K562 (cell line): ENCODE measurements at regions not wholly inside any gene's neighbourhood (a gene's known extent, or its start where the extent isn't known, plus 50 kb on each side); places are given as distances from the start of the nearest gene placed in this dataset.
A peak's percentile ranks its signal among the peaks of the same experiment; 100 is the strongest.

Experiments
- ATF3 ChIP-seq, 2 experiments: fragments of 450-650 bp in 1 of 2; sonication (generic) in 1 of 2; formaldehyde crosslinking in 1 of 2; IDR thresholded peaks in 1 of 2; conservative IDR thresholded peaks in 1 of 2; 2 replicates each; pipeline versions ENCODE4 v1.6.1 to v1.8.1; 2016 to 2023; ENCODE audit warnings: mild to moderate bottlenecking in 2 of 2, moderate library complexity in 2 of 2, inconsistent platforms in 1 of 2, missing genetic modification reagents in 1 of 2
- DACH1 ChIP-seq: fragments of 450-650 bp; IDR thresholded peaks from 2 replicates; pipeline ENCODE4 v1.6.1; 2018; ENCODE audit not compliant: partially characterized antibody
- EP400 ChIP-seq: fragments of 450-650 bp; IDR thresholded peaks from 2 replicates; pipeline ENCODE4 v1.6.1; 2017; ENCODE audit warnings: antibody characterized with exemption, mild to moderate bottlenecking, moderate library complexity
- FOXA3 ChIP-seq, 2 experiments: fragments of 450-650 bp in 1 of 2; sonication (generic) in 1 of 2; formaldehyde crosslinking; IDR thresholded peaks in 1 of 2; conservative IDR thresholded peaks in 1 of 2; 2 replicates each; pipeline versions ENCODE4 v1.4.0 to v1.8.0; 2020 to 2022; ENCODE audit warnings: mild to moderate bottlenecking in 2 of 2, missing genetic modification reagents in 1 of 2
- MNT ChIP-seq, 2 experiments: fragments of 450-650 bp; conservative IDR thresholded peaks; 2 replicates each; pipeline ENCODE4 v1.6.1; 2017; ENCODE audit warnings: mild to moderate bottlenecking in 2 of 2, moderate library complexity in 2 of 2
- PHF8 ChIP-seq: fragments of 200-600 bp; sonication (generic); IDR thresholded peaks from 2 replicates; pipeline ENCODE4 v1.6.1; 2012; ENCODE audit warnings: mixed run types, mild to moderate bottlenecking, inconsistent platforms, low read length, moderate library complexity, borderline replicate concordance
- RAD21 ChIP-seq, 2 experiments: fragments of 250-450 bp in 1 of 2; fragments of 450-650 bp in 1 of 2; sonication (Bioruptor Pico) in 1 of 2; formaldehyde crosslinking in 1 of 2; IDR thresholded peaks in 1 of 2; conservative IDR thresholded peaks in 1 of 2; 2 replicates each; pipeline versions ENCODE4 v1.4.0 to v1.8.0; 2020 to 2022; ENCODE audit warnings: mild to moderate bottlenecking in 2 of 2, moderate library complexity in 1 of 2
- SMC3 ChIP-seq: conservative IDR thresholded peaks from 2 replicates; pipeline ENCODE4 v1.6.1; 2011; ENCODE audit warnings: low read depth, low read length, improper control_type of control experiment; ENCODE audit not compliant: insufficient read depth
- ZBED1 ChIP-seq: IDR thresholded peaks from 2 replicates; pipeline ENCODE4 v1.6.1; 2014
- TF ChIP-seq, protein P1 (sequence below): fragments of 150-350 bp; IDR thresholded peaks from 2 replicates; pipeline ENCODE4 v1.6.1; 2014; ENCODE audit warnings: low read depth, mild to moderate bottlenecking, low read length, borderline replicate concordance

- TF ChIP-seq RAD21 (CRISPR knock-in tag; conservative IDR thresholded peaks at IDR 0.05 in 1 of 2, IDR thresholded peaks at IDR 0.05 in 1 of 2) (peak; percentile 80 to 90), EP400 (peak; percentile 24; the same call in 1 of the 2 replicates), MNT (conservative IDR thresholded peaks at IDR 0.05) (0 out of 4 replicates have a peak, but pooled peaks of 1 of the 2 experiments have one; percentile 30), SMC3 (peak; percentile 46; the same call in 1 of the 2 replicates), PHF8 (no peak), DACH1 (peak; percentile 57), ZBED1 (no peak), ATF3 (IDR thresholded peaks at IDR 0.05) (0 out of 2 replicates have a peak, but pooled peaks have one; percentile 43), ATF3 (CRISPR knock-in tag; conservative IDR thresholded peaks at IDR 0.05) (no peak), FOXA3 (CRISPR knock-in tag; conservative IDR thresholded peaks at IDR 0.05 in 1 of 2, IDR thresholded peaks at IDR 0.05 in 1 of 2) (peak in 1 of 2 experiments; percentile 64; a peak in 2 of 4 replicates)
- TF ChIP-seq, protein P1, sequence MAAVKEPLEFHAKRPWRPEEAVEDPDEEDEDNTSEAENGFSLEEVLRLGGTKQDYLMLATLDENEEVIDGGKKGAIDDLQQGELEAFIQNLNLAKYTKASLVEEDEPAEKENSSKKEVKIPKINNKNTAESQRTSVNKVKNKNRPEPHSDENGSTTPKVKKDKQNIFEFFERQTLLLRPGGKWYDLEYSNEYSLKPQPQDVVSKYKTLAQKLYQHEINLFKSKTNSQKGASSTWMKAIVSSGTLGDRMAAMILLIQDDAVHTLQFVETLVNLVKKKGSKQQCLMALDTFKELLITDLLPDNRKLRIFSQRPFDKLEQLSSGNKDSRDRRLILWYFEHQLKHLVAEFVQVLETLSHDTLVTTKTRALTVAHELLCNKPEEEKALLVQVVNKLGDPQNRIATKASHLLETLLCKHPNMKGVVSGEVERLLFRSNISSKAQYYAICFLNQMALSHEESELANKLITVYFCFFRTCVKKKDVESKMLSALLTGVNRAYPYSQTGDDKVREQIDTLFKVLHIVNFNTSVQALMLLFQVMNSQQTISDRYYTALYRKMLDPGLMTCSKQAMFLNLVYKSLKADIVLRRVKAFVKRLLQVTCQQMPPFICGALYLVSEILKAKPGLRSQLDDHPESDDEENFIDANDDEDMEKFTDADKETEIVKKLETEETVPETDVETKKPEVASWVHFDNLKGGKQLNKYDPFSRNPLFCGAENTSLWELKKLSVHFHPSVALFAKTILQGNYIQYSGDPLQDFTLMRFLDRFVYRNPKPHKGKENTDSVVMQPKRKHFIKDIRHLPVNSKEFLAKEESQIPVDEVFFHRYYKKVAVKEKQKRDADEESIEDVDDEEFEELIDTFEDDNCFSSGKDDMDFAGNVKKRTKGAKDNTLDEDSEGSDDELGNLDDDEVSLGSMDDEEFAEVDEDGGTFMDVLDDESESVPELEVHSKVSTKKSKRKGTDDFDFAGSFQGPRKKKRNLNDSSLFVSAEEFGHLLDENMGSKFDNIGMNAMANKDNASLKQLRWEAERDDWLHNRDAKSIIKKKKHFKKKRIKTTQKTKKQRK, result no peak
Measured at GRCh38 chr7:12490107-12490688, 80.3 kb upstream of the SCIN start (continued).
